22Rv1 (cell line): ENCODE measurements at regions not wholly inside any gene's neighbourhood (a gene's known extent, or its start where the extent isn't known, plus 50 kb on each side); places are given as distances from the start of the nearest gene placed in this dataset.

Experiments
- H3K27ac ChIP-seq: fragments of 450-650 bp; 2 replicates; pipeline ENCODE4 v1.5.1; 2017
- CTCF ChIP-seq: fragments of 450-650 bp; IDR thresholded peaks from 2 replicates; pipeline ENCODE4 v1.5.1; 2017; ENCODE audit warnings: mild to moderate bottlenecking
- ZFX ChIP-seq: fragments of 450-650 bp; IDR thresholded peaks from 2 replicates; pipeline ENCODE4 v1.6.1; 2017; ENCODE audit warnings: antibody characterized with exemption, borderline replicate concordance

DNA sequence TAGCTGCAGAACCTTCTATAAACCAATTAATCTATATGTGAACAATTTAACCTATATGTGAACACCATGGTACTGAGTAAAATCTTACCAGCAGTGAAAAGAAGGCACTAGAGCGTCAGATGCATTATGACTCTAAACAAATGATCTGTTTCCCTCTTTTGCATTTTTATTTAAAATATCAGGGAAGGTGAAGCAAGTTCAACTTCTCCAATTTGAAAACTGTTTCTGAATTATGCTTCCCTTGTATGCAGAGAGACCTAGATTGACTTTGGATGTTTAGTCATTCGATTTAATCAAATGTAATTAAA is 80.9 kb downstream of the DAD1 start:
- TF ChIP-seq ZFX = no peak
- no peak overlapping the region for H3K27ac ChIP-seq

DNA sequence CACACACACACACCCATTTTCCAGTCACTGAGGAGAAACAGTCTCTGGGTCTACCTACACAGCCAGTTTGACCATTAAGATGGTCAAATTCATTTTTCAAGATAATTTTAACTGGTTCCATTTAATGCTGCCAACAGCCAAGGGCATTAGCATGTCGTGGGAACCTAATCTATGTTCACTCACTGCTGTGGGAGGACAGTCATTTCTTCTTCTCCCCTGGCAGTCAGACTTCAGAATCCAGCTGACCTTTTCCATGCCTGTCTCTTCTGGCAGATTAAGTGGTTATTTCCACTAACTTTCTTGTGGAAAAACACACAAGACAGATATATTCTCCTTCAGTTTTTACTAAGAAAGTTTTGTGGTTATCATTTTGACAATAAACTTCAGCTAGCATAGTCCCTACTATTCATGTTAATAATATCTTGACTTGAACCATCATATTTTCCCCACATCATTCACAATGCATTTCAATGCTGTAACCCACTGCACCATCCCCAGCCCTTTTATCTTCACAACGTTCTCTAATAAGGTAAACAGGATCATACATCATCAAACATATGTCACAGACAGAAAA is 82.2 kb downstream of the DAD1 start:
- no peak overlapping the region for H3K27ac ChIP-seq
- no peak for TF ChIP-seq ZFX
- TF ChIP-seq CTCF = no peak

GRCh38 chr14:22506378-22506710 is 82.7 kb downstream of the DAD1 start:
- no peak for TF ChIP-seq ZFX
- no peak for TF ChIP-seq CTCF
- no peak overlapping the region for H3K27ac ChIP-seq

DNA sequence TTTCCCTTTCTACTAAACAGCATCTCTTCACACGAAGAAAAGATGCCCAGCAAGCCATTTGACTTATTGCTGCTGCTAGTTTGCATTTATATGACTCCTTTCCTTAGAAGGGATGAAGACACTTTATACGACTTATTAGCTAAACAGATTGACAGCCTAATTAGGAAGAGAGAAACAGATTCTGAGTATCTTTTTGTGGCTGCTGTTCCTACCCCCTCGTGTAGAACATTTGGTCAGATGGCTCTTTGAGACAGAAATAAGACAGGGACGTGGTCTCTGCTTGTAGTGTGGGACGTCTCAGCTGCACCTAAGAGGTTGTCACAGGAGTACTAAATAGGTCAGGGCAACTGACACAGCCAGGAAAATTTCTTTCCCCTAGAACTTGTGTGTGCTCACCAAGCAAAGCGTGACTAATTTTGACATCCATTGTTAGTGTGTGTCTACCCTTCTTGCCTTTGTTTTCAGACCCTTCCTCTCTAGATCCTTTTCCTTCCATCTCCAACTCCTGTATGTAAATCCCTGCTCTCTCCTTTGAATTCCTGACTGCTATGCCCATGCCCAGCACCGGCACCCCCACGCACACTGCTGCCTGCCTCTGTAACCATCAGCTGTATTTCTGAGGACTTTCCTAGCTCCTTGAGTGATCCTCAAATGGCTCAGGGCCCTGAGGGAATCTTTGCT is 83.2 kb downstream of the DAD1 start:
- TF ChIP-seq ZFX (no peak), CTCF (no peak)
- H3K27ac ChIP-seq = no peak overlapping the region

DNA sequence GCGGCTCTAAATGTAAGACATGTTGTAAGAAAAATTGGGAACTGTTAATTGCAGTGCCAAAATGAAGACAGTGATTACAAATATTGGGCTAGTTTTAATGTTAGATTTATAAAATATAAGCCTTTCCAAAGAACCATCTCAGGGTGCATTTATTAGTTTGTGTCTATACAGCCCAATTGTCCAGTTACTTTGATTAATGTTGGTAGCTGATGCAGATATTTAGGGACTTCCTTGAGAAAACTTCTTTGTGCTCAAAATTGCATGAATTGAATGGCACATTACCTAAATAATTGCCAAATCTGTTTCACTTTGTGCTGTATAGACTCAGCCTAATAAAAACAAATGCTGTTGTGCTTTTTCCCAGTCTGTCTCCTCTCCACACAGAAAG is 83.7 kb downstream of the DAD1 start:
- no peak overlapping the region for H3K27ac ChIP-seq
- no peak for TF ChIP-seq CTCF
- TF ChIP-seq ZFX = no peak

DNA sequence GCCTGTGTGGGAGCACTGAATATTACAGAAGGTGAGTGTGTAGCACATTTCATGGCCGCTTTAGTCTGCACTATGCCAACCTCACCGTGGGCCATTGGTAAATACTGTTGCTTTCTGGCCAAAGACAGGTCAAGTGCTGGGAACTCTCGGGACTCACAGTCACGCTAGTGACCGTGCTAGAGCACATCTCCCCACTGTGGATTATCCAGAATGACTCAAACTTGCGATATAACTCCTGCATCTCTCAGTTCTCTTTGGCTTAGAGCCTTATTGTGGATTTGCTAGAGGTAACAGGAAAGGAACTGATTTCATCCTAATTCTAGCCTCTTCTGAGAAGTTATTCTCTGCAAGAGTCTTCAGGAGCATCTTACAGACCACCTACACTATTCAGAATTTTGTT is 86.5 kb downstream of the DAD1 start:
- TF ChIP-seq CTCF (no peak), ZFX (no peak)
- H3K27ac ChIP-seq = no peak overlapping the region

DNA sequence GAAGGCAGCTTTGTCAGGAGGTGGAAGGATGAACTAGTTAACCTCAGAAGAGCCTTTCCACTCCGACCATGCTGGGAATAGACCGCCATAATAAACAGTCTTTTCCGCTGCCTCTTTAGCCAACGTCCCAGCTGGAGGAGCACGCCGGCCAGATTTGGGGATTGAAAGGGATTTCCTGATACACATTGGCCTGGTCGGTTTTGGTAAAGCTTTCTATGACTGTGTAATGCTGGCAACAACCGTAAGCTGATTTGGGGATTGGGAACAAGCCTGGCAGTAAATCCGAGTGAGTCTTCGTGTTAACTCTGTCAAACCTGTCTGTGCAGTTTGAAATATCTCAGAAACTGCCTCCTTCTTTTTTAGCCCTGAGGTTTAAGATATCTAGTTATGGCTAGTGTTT is 87.0 kb downstream of the DAD1 start:
- TF ChIP-seq ZFX (no peak), CTCF (no peak)

More for the DNA sequence above, 87.0 kb downstream of the DAD1 start:
- no peak overlapping the region for H3K27ac ChIP-seq
